Activated T-helper 1 cell treated with anti-CD3 and anti-CD28 coated beads, Interleukin-12 subunit alpha, Interleukin-12 subunit beta, Interleukin-2, Interleukin-4 antibody, amounts not matched to agents 30 ng/mL and 10 ng/mL and 1 ng/mL, durations not matched to agents 14 hours and 24 hours and 36 hours (primary cell): ENCODE measurements at regions not wholly inside any gene's neighbourhood (a gene's known extent, or its start where the extent isn't known, plus 50 kb on each side); places are given as distances from the start of the nearest gene placed in this dataset.
"Not testable (repeated sequence)": the region's sequence is repeated elsewhere in the genome, so short reads cannot be mapped to it uniquely, and the experiment has no call there.

ENCODE experiments used
- DNase-seq: peaks from one replicate; pipeline ENCODE4 v3.0.0; 2021; ENCODE audit warnings: low spot score
- H3K27ac Mint-ChIP-seq: one replicate; pipeline ENCODE4 v1.8.0; 2021; ENCODE audit warnings: mild to moderate bottlenecking, mixed read lengths
- H3K27me3 Mint-ChIP-seq: one replicate; pipeline ENCODE4 v1.8.0; 2022; ENCODE audit warnings: mild to moderate bottlenecking, moderate library complexity, mixed read lengths; ENCODE audit not compliant: insufficient read depth
- H3K36me3 Mint-ChIP-seq: one replicate; pipeline ENCODE4 v1.8.0; 2021; ENCODE audit warnings: low read depth, mixed read lengths
- H3K4me1 Mint-ChIP-seq: one replicate; pipeline ENCODE4 v1.8.0; 2021; ENCODE audit warnings: low read depth, mixed read lengths
- H3K4me3 Mint-ChIP-seq: one replicate; pipeline ENCODE4 v1.8.0; 2021; ENCODE audit warnings: mild to moderate bottlenecking, moderate library complexity, mixed read lengths
- H3K9me3 Mint-ChIP-seq: one replicate; pipeline ENCODE4 v1.8.0; 2021; ENCODE audit warnings: mixed read lengths
- intact Hi-C: fragments of 100-400 bp; cut with micrococcal nuclease; formaldehyde crosslinking; loops from one replicate; pipeline ENCODE4 v1.15.1; 2024

GRCh38 chr9:15073620-15074019, 163.4 kb upstream of the FREM1 start:
- Mint-ChIP-seq H3K36me3 (no peaks in the 10 kb centered on the region), H3K27me3 (peaks cover 11% of the 10 kb centered on the region), H3K4me3 (no peak overlapping the region), H3K4me1 (no peaks in the 10 kb centered on the region), H3K27ac (no peak overlapping the region), H3K9me3 (peaks cover 11% of the 10 kb centered on the region)
- DNase-seq = no peak
- intact Hi-C loops = no loop called here

GRCh38 chr9:15070716-15071115, 160.5 kb upstream of the FREM1 start:
- H3K27ac Mint-ChIP-seq = no peak overlapping the region
- no peak for DNase-seq
- H3K27me3 Mint-ChIP-seq = peaks cover 9% of the 10 kb centered on the region
- H3K4me3 Mint-ChIP-seq = no peak overlapping the region
- H3K36me3 Mint-ChIP-seq = no peaks in the 10 kb centered on the region
- H3K4me1 Mint-ChIP-seq = no peaks in the 10 kb centered on the region
- intact Hi-C loops = no loop called here
- H3K9me3 Mint-ChIP-seq = peaks cover 7% of the 10 kb centered on the region

- Mint-ChIP-seq H3K36me3 (no peaks in the 10 kb centered on the region), H3K4me3 (no peak overlapping the region), H3K4me1 (no peaks in the 10 kb centered on the region), H3K27ac (no peak overlapping the region), H3K27me3 (peaks cover 9% of the 10 kb centered on the region), H3K9me3 (no peaks in the 10 kb centered on the region)
- intact Hi-C loops = no loop called here
- no peak for DNase-seq
Observed at GRCh38 chr9:15069106-15069505, 158.9 kb upstream of the FREM1 start.

GRCh38 chr9:15068261-15068660, 158.0 kb upstream of the FREM1 start:
- DNase-seq = no peak
- H3K27me3 Mint-ChIP-seq = peaks cover 9% of the 10 kb centered on the region
- intact Hi-C loops = no loop called here

GRCh38 chr9:15059003-15059402, 148.8 kb upstream of the FREM1 start:
- H3K36me3 Mint-ChIP-seq = no peaks in the 10 kb centered on the region
- no peak overlapping the region for H3K27ac Mint-ChIP-seq
- no peaks in the 10 kb centered on the region for H3K9me3 Mint-ChIP-seq
- no peaks in the 10 kb centered on the region for H3K27me3 Mint-ChIP-seq
- intact Hi-C loops = no loop called here
- no peak overlapping the region for H3K4me3 Mint-ChIP-seq
- H3K4me1 Mint-ChIP-seq = no peaks in the 10 kb centered on the region
- DNase-seq = no peak

More at GRCh38 chr9:15068261-15068660, 158.0 kb upstream of the FREM1 start:
- no peak overlapping the region for H3K27ac Mint-ChIP-seq
- H3K4me1 Mint-ChIP-seq = no peaks in the 10 kb centered on the region
- no peak overlapping the region for H3K4me3 Mint-ChIP-seq
- no peaks in the 10 kb centered on the region for H3K9me3 Mint-ChIP-seq
- no peaks in the 10 kb centered on the region for H3K36me3 Mint-ChIP-seq

GRCh38 chr9:15058236-15058635, 148.0 kb upstream of the FREM1 start:
- intact Hi-C loops = no loop called here
- no peaks in the 10 kb centered on the region for H3K27me3 Mint-ChIP-seq
- no peaks in the 10 kb centered on the region for H3K36me3 Mint-ChIP-seq

GRCh38 chr9:15055284-15055683, 145.1 kb upstream of the FREM1 start:
- H3K9me3 Mint-ChIP-seq, H3K27ac Mint-ChIP-seq, H3K27me3 Mint-ChIP-seq, DNase-seq, intact Hi-C loops, H3K4me3 Mint-ChIP-seq, H3K36me3 Mint-ChIP-seq, H3K4me1 Mint-ChIP-seq: not testable (repeated sequence)

More at GRCh38 chr9:15058236-15058635, 148.0 kb upstream of the FREM1 start:
- H3K4me3 Mint-ChIP-seq = no peak overlapping the region
- H3K4me1 Mint-ChIP-seq = no peaks in the 10 kb centered on the region
- no peak overlapping the region for H3K27ac Mint-ChIP-seq
- no peak for DNase-seq
- H3K9me3 Mint-ChIP-seq = no peaks in the 10 kb centered on the region

- no peaks in the 10 kb centered on the region for H3K27me3 Mint-ChIP-seq
- H3K36me3 Mint-ChIP-seq = no peaks in the 10 kb centered on the region
- no peak for DNase-seq
- no peaks in the 10 kb centered on the region for H3K9me3 Mint-ChIP-seq
- no peak overlapping the region for H3K27ac Mint-ChIP-seq
- intact Hi-C loops = no loop called here
- H3K4me1 Mint-ChIP-seq = no peaks in the 10 kb centered on the region
- no peak overlapping the region for H3K4me3 Mint-ChIP-seq
Observed at GRCh38 chr9:15048772-15049171, 138.5 kb upstream of the FREM1 start.

- no peaks in the 10 kb centered on the region for H3K36me3 Mint-ChIP-seq
Observed at GRCh38 chr9:15047028-15047551, 136.9 kb upstream of the FREM1 start.

GRCh38 chr9:15033316-15033715, 123.1 kb upstream of the FREM1 start:
- H3K27me3 Mint-ChIP-seq = peaks cover 11% of the 10 kb centered on the region
- H3K27ac Mint-ChIP-seq = no peak overlapping the region
- H3K9me3 Mint-ChIP-seq = peaks cover 2% of the 10 kb centered on the region
- no peak overlapping the region for H3K4me3 Mint-ChIP-seq
- H3K4me1 Mint-ChIP-seq = no peaks in the 10 kb centered on the region
- no peaks in the 10 kb centered on the region for H3K36me3 Mint-ChIP-seq
- intact Hi-C loops = no loop called here
- DNase-seq = no peak

More at GRCh38 chr9:15047028-15047551, 136.9 kb upstream of the FREM1 start:
- H3K27me3 Mint-ChIP-seq = no peaks in the 10 kb centered on the region
- no peak overlapping the region for H3K27ac Mint-ChIP-seq
- no peaks in the 10 kb centered on the region for H3K9me3 Mint-ChIP-seq
- intact Hi-C loops = no loop called here
- no peak overlapping the region for H3K4me3 Mint-ChIP-seq
- DNase-seq = no peak
- no peaks in the 10 kb centered on the region for H3K4me1 Mint-ChIP-seq

GRCh38 chr9:15032860-15033259, 122.6 kb upstream of the FREM1 start:
- H3K9me3 Mint-ChIP-seq = peaks cover 5% of the 10 kb centered on the region
- H3K4me3 Mint-ChIP-seq = no peak overlapping the region
- no peaks in the 10 kb centered on the region for H3K36me3 Mint-ChIP-seq
- peaks cover 11% of the 10 kb centered on the region for H3K27me3 Mint-ChIP-seq
- no peak for DNase-seq
- intact Hi-C loops = no loop called here
- H3K27ac Mint-ChIP-seq = no peak overlapping the region
- no peaks in the 10 kb centered on the region for H3K4me1 Mint-ChIP-seq

GRCh38 chr9:15021146-15021545, 110.9 kb upstream of the FREM1 start:
- Mint-ChIP-seq H3K9me3 (peaks cover 8% of the 10 kb centered on the region), H3K27me3 (peaks cover 5% of the 10 kb centered on the region), H3K27ac (no peak overlapping the region), H3K4me1 (no peaks in the 10 kb centered on the region), H3K36me3 (no peaks in the 10 kb centered on the region), H3K4me3 (no peak overlapping the region)
- intact Hi-C loops = no loop called here
- no peak for DNase-seq

GRCh38 chr9:15018096-15018637, 107.9 kb upstream of the FREM1 start:
- intact Hi-C loops = no loop called here
- Mint-ChIP-seq H3K36me3 (no peaks in the 10 kb centered on the region), H3K9me3 (no peaks in the 10 kb centered on the region), H3K4me1 (no peaks in the 10 kb centered on the region), H3K27ac (no peak overlapping the region), H3K4me3 (no peak overlapping the region), H3K27me3 (peaks cover 7% of the 10 kb centered on the region)
- no peak for DNase-seq

GRCh38 chr9:15010581-15010980, 100.4 kb upstream of the FREM1 start:
- H3K27me3 Mint-ChIP-seq = peaks cover 5% of the 10 kb centered on the region
- intact Hi-C loops = no loop called here
- DNase-seq = no peak
- peaks cover 5% of the 10 kb centered on the region for H3K9me3 Mint-ChIP-seq
- H3K36me3 Mint-ChIP-seq = no peaks in the 10 kb centered on the region
- peaks cover 7% of the 10 kb centered on the region for H3K4me1 Mint-ChIP-seq
- no peak overlapping the region for H3K4me3 Mint-ChIP-seq
- H3K27ac Mint-ChIP-seq = no peak overlapping the region
